ENCODE measurements at regions not wholly inside any gene's neighbourhood (a gene's known extent, or its start where the extent isn't known, plus 50 kb on each side); places are given as distances from the start of the nearest gene placed in this dataset.

GRCh38 chr15:59931646-59932261 is 72.4 kb upstream of the FOXB1 start:
- TF ChIP-seq CTCF (IDR thresholded peaks at IDR 0.05): no peak
- TF ChIP-seq POLR2AphosphoS5 (IDR thresholded peaks at IDR 0.05; ENCODE audit: low read depth, low read length): no peak
- no peak for TF ChIP-seq TCF7L2 (IDR thresholded peaks at IDR 0.05; ENCODE audit: low read depth, low read length)
- no peak for TF ChIP-seq REST (IDR thresholded peaks at IDR 0.05; ENCODE audit: insufficient read depth in 1 of 2, low read depth in 2 of 2, low read length in 1 of 2)

Measured in Panc1 (cell line).